ENCODE measurements at regions not wholly inside any gene's neighbourhood (a gene's known extent, or its start where the extent isn't known, plus 50 kb on each side); places are given as distances from the start of the nearest gene placed in this dataset.

GRCh38 chr11:110824912-110825620 is 112.8 kb upstream of the ARHGAP20 start:
- no peak for DNase-seq

GRCh38 chr11:110818032-110818687 is 105.9 kb upstream of the ARHGAP20 start:
- no peak for DNase-seq

DNA sequence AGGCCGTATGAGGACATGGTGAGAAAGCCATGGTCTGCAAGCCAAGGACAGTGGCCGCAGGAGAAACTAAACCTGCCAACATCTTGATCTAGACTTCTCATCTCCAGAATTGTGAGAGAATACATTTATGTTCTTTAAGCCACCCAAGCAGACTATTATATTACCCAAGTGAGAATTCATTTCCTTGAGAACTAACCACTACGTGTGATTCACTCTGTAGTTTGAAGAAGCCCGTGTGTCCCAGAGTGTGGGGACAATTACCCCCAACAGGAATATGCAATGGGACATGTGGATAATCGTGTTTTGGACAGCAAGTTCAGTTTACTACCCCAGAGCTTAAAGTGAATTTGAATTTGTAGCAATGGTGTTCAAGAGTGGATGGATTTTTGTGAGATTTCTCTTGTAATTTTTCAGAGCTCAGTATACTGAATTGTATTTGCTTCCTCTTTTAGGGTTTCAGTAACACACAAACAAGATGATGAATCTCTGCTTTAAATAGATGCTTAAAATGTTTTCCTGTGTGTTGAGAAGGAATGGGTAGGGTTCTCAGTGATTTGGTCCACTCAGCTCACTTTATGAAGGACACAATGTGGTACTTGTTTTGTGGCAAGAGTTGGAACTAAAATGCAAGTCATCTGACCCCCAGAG is 100.0 kb upstream of the ARHGAP20 start:
- no peak for DNase-seq

GRCh38 chr11:110809417-110810199 is 97.4 kb upstream of the ARHGAP20 start:
- DNase-seq = no peak

- no peak for DNase-seq
Observed at GRCh38 chr11:110808248-110808647, 96.0 kb upstream of the ARHGAP20 start.

DNA sequence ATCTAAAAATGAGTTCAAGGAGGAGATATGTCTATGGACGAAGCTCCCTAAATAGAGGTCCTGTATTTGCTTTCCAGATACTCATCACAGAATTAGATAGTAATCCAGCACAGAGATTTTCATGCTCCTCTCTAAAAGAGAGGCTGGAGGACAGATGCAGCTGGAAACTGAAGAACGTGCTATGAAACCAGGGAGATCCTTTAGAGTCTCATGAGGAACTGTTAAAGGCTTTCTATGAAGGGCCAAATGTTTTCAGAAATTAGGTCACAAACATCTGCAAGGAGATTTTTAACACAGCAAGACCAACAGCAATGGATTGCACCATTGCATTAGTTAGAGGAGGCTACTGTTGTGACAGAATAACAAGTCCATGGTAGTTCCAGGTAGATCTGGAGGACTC is 95.6 kb upstream of the ARHGAP20 start:
- DNase-seq = no peak

DNA sequence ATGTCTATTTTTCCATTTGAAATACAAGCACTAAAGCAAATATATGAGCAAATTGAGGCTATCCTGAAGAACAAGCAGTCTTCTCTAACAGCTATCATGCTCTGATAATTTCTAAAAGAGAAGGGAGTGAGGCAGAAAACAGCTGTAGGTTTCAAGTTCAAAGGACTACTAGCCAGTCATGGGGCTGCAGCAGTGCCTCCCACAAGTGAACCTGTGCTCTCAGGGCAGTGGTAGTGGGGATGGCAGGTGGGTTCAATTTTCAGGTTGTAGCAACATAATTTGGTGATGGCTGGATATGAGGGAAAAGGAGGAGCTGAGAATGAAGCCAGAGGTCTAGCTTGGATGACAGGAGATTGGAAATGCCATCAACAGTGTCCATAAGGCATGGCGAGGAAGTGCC is 93.5 kb upstream of the ARHGAP20 start:
- DNase-seq = no peak

DNA sequence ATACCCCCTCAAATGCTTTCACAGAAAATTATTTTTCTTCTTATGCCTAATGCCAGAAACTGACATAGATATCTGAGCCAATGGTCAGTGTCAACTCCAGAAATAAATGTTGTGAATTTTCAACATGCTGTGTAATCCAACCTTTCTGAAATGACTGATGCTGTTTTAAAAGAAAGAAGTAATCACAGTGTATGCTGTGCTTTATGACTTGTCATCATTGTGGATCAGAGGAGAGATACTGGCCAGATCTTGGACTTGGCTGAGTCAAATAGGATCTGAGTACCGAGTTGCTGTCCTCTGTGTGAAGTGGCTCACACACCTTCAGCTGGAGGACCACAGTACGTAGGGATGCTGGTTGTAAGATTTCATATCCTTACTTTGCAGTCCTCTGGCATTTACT is 89.9 kb upstream of the ARHGAP20 start:
- no peak for DNase-seq

DNA sequence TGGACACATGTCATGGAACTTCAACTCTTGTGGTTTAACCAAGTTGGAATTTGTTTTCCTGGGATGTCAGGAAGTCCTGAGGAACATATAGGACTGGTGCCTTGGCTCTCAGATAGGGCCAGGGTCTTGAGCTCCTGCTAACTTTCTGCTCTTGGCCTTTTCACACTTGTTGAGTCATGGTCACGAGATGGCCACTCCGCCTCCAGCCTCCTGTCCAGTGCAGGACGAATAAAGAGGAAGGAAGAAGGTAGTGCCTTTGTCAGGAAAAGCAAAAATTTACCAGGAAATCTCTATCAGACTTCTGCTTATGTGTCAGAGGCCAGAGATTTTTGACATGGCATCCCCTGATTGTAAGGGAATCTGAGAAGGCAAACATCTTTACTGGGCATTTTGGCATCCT is 89.1 kb upstream of the ARHGAP20 start:
- DNase-seq = no peak

DNA sequence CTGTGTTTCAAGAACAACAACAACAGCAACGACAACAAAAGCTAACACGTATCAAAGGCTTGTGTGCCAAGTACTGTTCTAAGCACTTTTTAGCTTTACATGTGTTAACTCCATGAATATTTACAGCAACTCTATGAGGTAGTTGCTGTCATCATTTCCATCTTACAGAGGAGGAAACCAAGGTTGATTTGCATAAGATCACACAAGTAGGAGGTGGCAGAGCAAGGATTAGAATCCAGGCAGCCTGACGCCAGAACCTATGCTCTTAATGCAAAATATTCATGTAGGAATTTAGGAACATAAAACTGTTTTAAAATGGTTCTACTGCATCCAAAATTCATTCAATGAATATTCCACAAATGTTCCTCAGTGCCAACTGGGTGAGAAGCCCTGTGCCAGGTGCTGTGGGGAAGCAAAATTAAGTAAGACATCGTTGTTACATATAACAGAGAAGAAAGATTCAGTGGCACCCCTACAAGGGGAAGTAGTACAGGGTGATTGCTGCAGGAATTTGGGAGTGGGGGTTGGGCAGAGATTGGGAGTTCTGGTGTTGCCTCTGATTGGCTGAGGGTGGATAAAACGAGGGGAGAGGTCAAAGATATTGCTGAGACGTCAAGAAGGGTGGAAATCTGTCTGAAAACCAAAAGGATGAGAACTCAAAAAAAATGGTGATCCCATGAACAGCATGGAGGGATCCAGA is 86.1 kb upstream of the ARHGAP20 start:
- no peak for DNase-seq

DNA sequence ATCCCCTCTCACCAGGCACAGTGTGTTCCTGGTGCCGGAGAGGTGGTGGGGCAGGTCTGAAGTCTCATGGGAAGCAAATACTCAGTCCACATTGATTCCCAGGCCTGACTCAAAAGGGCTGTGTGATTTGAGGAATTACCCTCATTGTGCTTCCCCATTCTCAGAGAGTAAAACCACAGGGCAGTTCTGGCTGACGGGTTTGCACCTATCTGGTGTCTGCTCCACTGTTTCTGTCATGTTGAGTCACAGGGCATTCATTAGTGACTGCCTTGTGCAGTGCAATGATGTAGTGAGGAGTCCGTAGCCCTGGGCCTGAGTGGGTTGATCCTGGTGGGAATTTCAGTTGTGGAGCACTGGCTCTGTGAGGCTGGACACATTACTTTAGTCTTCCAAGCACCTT is 85.2 kb upstream of the ARHGAP20 start:
- DNase-seq = no peak

- DNase-seq = no peak
Observed at GRCh38 chr11:110795112-110795624, 82.9 kb upstream of the ARHGAP20 start.

DNA sequence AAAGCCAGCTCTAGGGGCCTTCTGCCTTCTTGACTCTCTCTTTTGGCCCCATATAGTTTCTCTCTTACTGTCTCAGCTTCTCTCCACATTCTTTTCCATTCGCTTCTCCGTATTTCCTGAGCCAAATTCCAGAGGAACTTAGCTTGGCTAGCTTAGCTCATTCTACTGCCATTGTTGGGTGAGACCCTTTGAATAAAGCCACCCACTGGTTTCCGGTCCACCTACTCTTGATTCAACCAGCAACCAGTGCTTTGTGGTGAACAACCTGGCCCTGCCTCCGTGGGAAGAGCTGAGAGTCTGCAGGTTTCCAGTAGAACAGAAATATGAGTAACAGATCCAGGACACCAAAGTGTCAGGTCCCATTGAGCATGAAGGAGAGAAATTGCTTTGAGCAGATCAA is 81.3 kb upstream of the ARHGAP20 start:
- DNase-seq = no peak

DNA sequence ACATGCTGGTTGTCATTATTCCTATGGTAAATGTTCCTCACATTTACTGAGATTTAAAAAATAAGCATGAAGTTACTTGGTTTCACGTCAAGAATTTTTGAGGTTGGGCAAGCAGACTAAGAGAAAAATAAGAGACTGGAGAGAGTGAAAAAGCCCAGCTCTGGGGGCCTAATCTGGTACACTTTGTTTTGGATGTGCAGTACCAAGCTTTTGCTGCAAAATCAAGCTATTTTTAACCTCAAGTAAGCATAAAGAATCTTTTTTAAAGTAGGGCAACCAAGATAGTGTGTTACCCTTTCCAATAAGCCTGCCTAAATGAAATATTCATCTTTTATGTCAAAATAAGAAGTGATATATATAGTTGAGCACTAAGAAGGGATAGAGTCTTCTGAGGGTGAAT is 79.4 kb upstream of the ARHGAP20 start:
- no peak for DNase-seq

GRCh38 chr11:110787680-110788079 is 75.4 kb upstream of the ARHGAP20 start:
- no peak for DNase-seq

GRCh38 chr11:110786226-110786902 is 74.1 kb upstream of the ARHGAP20 start:
- no peak for DNase-seq

- DNase-seq = no peak
Observed at GRCh38 chr11:110785398-110785797, 73.2 kb upstream of the ARHGAP20 start.

GRCh38 chr11:110782616-110783015 is 70.4 kb upstream of the ARHGAP20 start:
- DNase-seq = no peak

DNA sequence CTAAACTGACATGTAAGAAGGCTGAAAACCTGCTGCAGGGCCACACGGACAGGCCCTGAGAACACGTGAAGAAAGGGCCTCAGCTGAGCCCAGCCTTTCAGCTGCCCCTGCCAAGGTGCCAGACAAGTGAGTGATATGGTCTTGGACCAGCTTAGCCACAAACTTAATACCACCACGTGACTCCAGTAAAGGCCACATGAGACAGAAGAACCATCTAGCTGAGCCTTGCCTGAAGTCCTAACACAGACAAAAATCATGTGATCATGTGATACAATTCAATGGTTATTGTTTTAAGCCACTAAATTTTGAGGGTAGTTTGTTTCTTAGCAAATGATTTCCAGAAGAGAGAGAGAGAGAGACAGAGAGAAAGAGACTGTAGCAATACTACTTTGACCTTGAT is 66.9 kb upstream of the ARHGAP20 start:
- no peak for DNase-seq

DNA sequence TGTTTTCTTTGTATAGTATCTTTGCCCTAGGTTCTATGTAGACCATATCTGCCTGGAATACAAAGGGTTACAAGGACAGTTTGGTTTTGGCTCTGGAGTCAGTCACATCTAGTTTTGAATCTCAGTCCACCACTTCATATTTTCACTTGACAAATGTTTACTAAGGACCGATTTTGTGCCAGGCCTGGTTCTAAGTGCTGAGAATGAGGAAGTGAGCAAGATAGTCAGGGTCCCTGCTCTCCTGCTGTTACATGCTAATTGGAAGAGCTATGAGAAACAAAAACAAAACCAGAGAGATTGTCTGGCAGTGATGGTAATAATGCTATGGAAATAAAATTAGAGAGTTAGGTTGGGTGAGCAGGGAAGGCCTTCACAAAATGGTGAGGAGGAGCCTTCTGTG is 66.1 kb upstream of the ARHGAP20 start:
- DNase-seq = no peak

- no peak for DNase-seq
Observed at GRCh38 chr11:110777775-110778174, 65.5 kb upstream of the ARHGAP20 start.

DNA sequence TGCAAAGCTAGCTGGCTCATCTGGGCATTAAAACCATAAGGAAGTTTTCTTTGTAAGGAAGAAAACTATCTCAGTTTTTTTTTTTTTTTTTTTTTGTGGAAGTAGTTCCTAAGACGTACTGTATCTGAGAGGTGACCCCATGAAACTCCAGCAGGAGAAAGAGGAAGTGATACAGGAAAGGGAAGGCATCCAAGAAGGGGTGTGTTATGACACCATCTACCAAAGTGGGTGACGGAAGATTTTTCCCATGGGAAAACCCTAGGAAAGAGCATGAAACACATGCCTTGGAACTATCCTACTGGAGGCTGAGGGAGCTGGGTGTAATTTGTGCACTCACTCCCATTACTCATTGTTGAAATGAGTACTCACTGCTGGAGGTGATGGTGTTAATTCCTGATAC is 63.8 kb upstream of the ARHGAP20 start:
- DNase-seq = no peak
